HepG2 (cell line): ENCODE measurements at regions not wholly inside any gene's neighbourhood (a gene's known extent, or its start where the extent isn't known, plus 50 kb on each side); places are given as distances from the start of the nearest gene placed in this dataset.

ENCODE experiments used
- AHDC1 ChIP-seq: sonication (generic); formaldehyde crosslinking; IDR thresholded peaks from 2 replicates; pipeline ENCODE4 v1.5.1; 2020; ENCODE audit warnings: mild to moderate bottlenecking, missing genetic modification reagents, borderline replicate concordance
- BRD4 ChIP-seq: sonication (generic); formaldehyde crosslinking; IDR thresholded peaks from 2 replicates; pipeline ENCODE4 v1.4.0; 2020; ENCODE audit warnings: missing genetic modification reagents
- HOXA3 ChIP-seq: sonication (generic); formaldehyde crosslinking; IDR thresholded peaks from 2 replicates; pipeline ENCODE4 v1.5.0; 2020; ENCODE audit warnings: missing genetic modification reagents
- KAT8 ChIP-seq: IDR thresholded peaks from 2 replicates; pipeline ENCODE4 v1.6.1; 2016; ENCODE audit warnings: missing genetic modification reagents, missing compliant biosample characterization
- KMT2B ChIP-seq: IDR thresholded peaks from 2 replicates; pipeline ENCODE4 v1.6.1; 2016; ENCODE audit warnings: missing genetic modification reagents, missing compliant biosample characterization
- MXD1 ChIP-seq: sonication (generic); formaldehyde crosslinking; IDR thresholded peaks from 2 replicates; pipeline ENCODE4 v1.4.0; 2020; ENCODE audit warnings: mild to moderate bottlenecking, missing genetic modification reagents
- REL ChIP-seq: sonication (generic); formaldehyde crosslinking; conservative IDR thresholded peaks from 2 replicates; pipeline ENCODE4 v1.8.0; 2022; ENCODE audit warnings: mild to moderate bottlenecking, missing genetic modification reagents, moderate library complexity
- RXRA ChIP-seq: sonication (generic); formaldehyde crosslinking; IDR thresholded peaks from 2 replicates; pipeline ENCODE4 v1.5.1; 2020; ENCODE audit warnings: missing genetic modification reagents
- SOX5 ChIP-seq: IDR thresholded peaks from 2 replicates; pipeline ENCODE4 v1.6.1; 2016; ENCODE audit warnings: borderline replicate concordance
- TBL1XR1 ChIP-seq: fragments of 150-350 bp; IDR thresholded peaks from 2 replicates; pipeline ENCODE4 v1.6.1; 2014; ENCODE audit warnings: borderline replicate concordance, low read length; ENCODE audit not compliant: partially characterized antibody
- WIZ ChIP-seq: sonication (generic); formaldehyde crosslinking; IDR thresholded peaks from 2 replicates; pipeline ENCODE4 v1.5.1; 2020; ENCODE audit warnings: mild to moderate bottlenecking, missing genetic modification reagents
- ZBTB34 ChIP-seq: sonication (generic); formaldehyde crosslinking; IDR thresholded peaks from 2 replicates; pipeline ENCODE4 v1.8.0; 2022; ENCODE audit warnings: mild to moderate bottlenecking, missing genetic modification reagents
- ZMYM3 ChIP-seq: sonication (generic); formaldehyde crosslinking; IDR thresholded peaks from 2 replicates; pipeline ENCODE4 v1.5.1; 2020; ENCODE audit warnings: mild to moderate bottlenecking, missing genetic modification reagents
- ZNF12 ChIP-seq: sonication (generic); formaldehyde crosslinking; IDR thresholded peaks from 2 replicates; pipeline ENCODE4 v1.5.0; 2020; ENCODE audit warnings: missing genetic modification reagents
- ZNF282 ChIP-seq: fragments of 450-650 bp; IDR thresholded peaks from 2 replicates; pipeline ENCODE4 v1.6.1; 2018; ENCODE audit not compliant: partially characterized antibody
- ZNF292 ChIP-seq: sonication (generic); formaldehyde crosslinking; IDR thresholded peaks from 2 replicates; pipeline ENCODE4 v1.8.1; 2022; ENCODE audit warnings: mild to moderate bottlenecking, low read depth, missing genetic modification reagents, borderline replicate concordance
- ZNF414 ChIP-seq: sonication (generic); formaldehyde crosslinking; IDR thresholded peaks from 2 replicates; pipeline ENCODE4 v1.5.0; 2020; ENCODE audit warnings: missing genetic modification reagents
- ZNF441 ChIP-seq: sonication (generic); formaldehyde crosslinking; IDR thresholded peaks from 2 replicates; pipeline ENCODE4 v1.7.0; 2021; ENCODE audit warnings: missing genetic modification reagents, borderline replicate concordance
- ZNF558 ChIP-seq: sonication (generic); formaldehyde crosslinking; IDR thresholded peaks from 2 replicates; pipeline ENCODE4 v1.9.0; 2022; ENCODE audit warnings: mild to moderate bottlenecking, missing genetic modification reagents, borderline replicate concordance
- ZNF572 ChIP-seq: sonication (generic); formaldehyde crosslinking; IDR thresholded peaks from 2 replicates; pipeline ENCODE4 v1.5.1; 2020; ENCODE audit warnings: mild to moderate bottlenecking, missing genetic modification reagents
- ZNF607 ChIP-seq: sonication (generic); formaldehyde crosslinking; IDR thresholded peaks from 2 replicates; pipeline ENCODE4 v1.5.1; 2020; ENCODE audit warnings: missing genetic modification reagents, mild to moderate bottlenecking, borderline replicate concordance
- ZNF629 ChIP-seq: sonication (generic); formaldehyde crosslinking; conservative IDR thresholded peaks from 2 replicates; pipeline ENCODE4 v1.5.0; 2020; ENCODE audit warnings: missing genetic modification reagents
- ZNF766 ChIP-seq: sonication (generic); formaldehyde crosslinking; IDR thresholded peaks from 2 replicates; pipeline ENCODE4 v1.5.0; 2020; ENCODE audit warnings: missing genetic modification reagents, borderline replicate concordance
- ZNF772 ChIP-seq: sonication (generic); formaldehyde crosslinking; IDR thresholded peaks from 2 replicates; pipeline ENCODE4 v1.5.0; 2020; ENCODE audit warnings: mild to moderate bottlenecking, missing genetic modification reagents

- TF ChIP-seq AHDC1 (CRISPR knock-in tag) (peak; percentile 20; the same call in 1 of the 2 replicates), ZNF629 (peak; percentile 60), BRD4 (CRISPR knock-in tag) (no peak), TBL1XR1 (no peak), ZBTB34 (CRISPR knock-in tag) (no peak), KMT2B (CRISPR knock-in tag) (no peak), ZNF772 (CRISPR knock-in tag) (no peak), ZNF766 (no peak), ZNF441 (no peak), WIZ (CRISPR knock-in tag) (no peak), ZNF414 (CRISPR knock-in tag) (0 out of 2 replicates have a peak, but pooled peaks have one; percentile 58), ZNF12 (CRISPR knock-in tag) (no peak), ZNF282 (no peak), MXD1 (CRISPR knock-in tag) (no peak), HOXA3 (peak; percentile 50; the same call in 1 of the 2 replicates), KAT8 (CRISPR knock-in tag) (no peak), RXRA (CRISPR knock-in tag) (peak; percentile 77; the same call in 1 of the 2 replicates), ZNF292 (CRISPR knock-in tag) (peak; percentile 53; the same call in 1 of the 2 replicates), ZMYM3 (CRISPR knock-in tag) (peak; percentile 70), SOX5 (CRISPR knock-in tag) (0 out of 2 replicates have a peak, but pooled peaks have one; percentile 16), REL (no peak), ZNF572 (CRISPR knock-in tag) (peak; percentile 72; the same call in 1 of the 2 replicates), ZNF558 (CRISPR knock-in tag) (no peak), ZNF607 (CRISPR knock-in tag) (peak; percentile 30; the same call in 1 of the 2 replicates)
Observed at GRCh38 chr10:78443900-78444571, 410.4 kb downstream of the RPS24 start (continued).
